ENCODE measurements at regions not wholly inside any gene's neighbourhood (a gene's known extent, or its start where the extent isn't known, plus 50 kb on each side); places are given as distances from the start of the nearest gene placed in this dataset.

GRCh38 chr18:39724652-39725051 lies 2159.1 kb upstream of the CELF4 start:
- TF ChIP-seq CTCF (IDR thresholded peaks at IDR 0.05) (no peak), POLR2A (IDR thresholded peaks at IDR 0.05) (no peak)
- intact Hi-C loops (cut with DNase I; ENCODE audit: low total_unique reads): no loop called here
- Histone ChIP-seq H3K4me1 (no peaks in the 10 kb centered on the region), H3K27ac (no peak overlapping the region), H3K4me3 (no peak overlapping the region), H3K9me3 (no peaks in the 10 kb centered on the region), H3K36me3 (ENCODE audit: low read depth, missing control alignments) (no peaks in the 10 kb centered on the region), H3K27me3 (no peaks in the 10 kb centered on the region)
- DNase-seq: no peak

GRCh38 chr18:39721712-39722111 lies 2156.1 kb upstream of the CELF4 start:
- Histone ChIP-seq H3K4me1 (no peaks in the 10 kb centered on the region), H3K36me3 (ENCODE audit: low read depth, missing control alignments) (no peaks in the 10 kb centered on the region), H3K9me3 (no peaks in the 10 kb centered on the region), H3K4me3 (no peak overlapping the region), H3K27ac (no peak overlapping the region), H3K27me3 (no peaks in the 10 kb centered on the region)
- WGBS, 2 donors: 83 to 97% methylated on average over 1 of the region's 1 CpG
- intact Hi-C loops (cut with DNase I; ENCODE audit: low total_unique reads): no loop called here
- TF ChIP-seq CTCF (IDR thresholded peaks at IDR 0.05) (no peak), POLR2A (IDR thresholded peaks at IDR 0.05) (no peak)
- no peak for DNase-seq

GRCh38 chr18:39713961-39714360 lies 2148.4 kb upstream of the CELF4 start:
- TF ChIP-seq CTCF (IDR thresholded peaks at IDR 0.05): no peak
- TF ChIP-seq POLR2A (IDR thresholded peaks at IDR 0.05): no peak
- no peak for DNase-seq
- Histone ChIP-seq H3K27ac (no peak overlapping the region), H3K4me1 (no peaks in the 10 kb centered on the region), H3K9me3 (no peaks in the 10 kb centered on the region), H3K36me3 (ENCODE audit: low read depth, missing control alignments) (no peaks in the 10 kb centered on the region), H3K27me3 (no peaks in the 10 kb centered on the region), H3K4me3 (no peak overlapping the region)
- intact Hi-C loops (cut with DNase I; ENCODE audit: low total_unique reads): no loop called here
- WGBS, 2 donors: 83 to 93% methylated on average over 3 of the region's 3 CpGs

GRCh38 chr18:39711701-39712100 lies 2146.1 kb upstream of the CELF4 start:
- intact Hi-C loops (cut with DNase I; ENCODE audit: low total_unique reads): no loop called here
- H3K27me3 ChIP-seq: no peaks in the 10 kb centered on the region
- no peaks in the 10 kb centered on the region for H3K4me1 ChIP-seq
- H3K27ac ChIP-seq: no peak overlapping the region
- no peaks in the 10 kb centered on the region for H3K36me3 ChIP-seq (ENCODE audit: low read depth, missing control alignments)
- no peak overlapping the region for H3K4me3 ChIP-seq
- DNase-seq: no peak
- TF ChIP-seq CTCF (IDR thresholded peaks at IDR 0.05) (no peak), POLR2A (IDR thresholded peaks at IDR 0.05) (no peak)
- H3K9me3 ChIP-seq: no peaks in the 10 kb centered on the region

- no peaks in the 10 kb centered on the region for H3K9me3 ChIP-seq
- no peaks in the 10 kb centered on the region for H3K36me3 ChIP-seq (ENCODE audit: low read depth, missing control alignments)
- no peak overlapping the region for H3K4me3 ChIP-seq
- no peaks in the 10 kb centered on the region for H3K27me3 ChIP-seq
- no peak for TF ChIP-seq CTCF (IDR thresholded peaks at IDR 0.05)
- TF ChIP-seq POLR2A (IDR thresholded peaks at IDR 0.05): no peak
- H3K27ac ChIP-seq: no peak overlapping the region
- no peak for DNase-seq
- H3K4me1 ChIP-seq: no peaks in the 10 kb centered on the region
- intact Hi-C loops (cut with DNase I; ENCODE audit: low total_unique reads): no loop called here
- 94 to 98% methylated on average over 3 of the region's 3 CpGs for WGBS, 2 donors
Measured at GRCh38 chr18:39705362-39705761, 2139.8 kb upstream of the CELF4 start.

All from testis (tissue), 2 donors.